Body of pancreas (tissue), 4 donors: ENCODE measurements at regions not wholly inside any gene's neighbourhood (a gene's known extent, or its start where the extent isn't known, plus 50 kb on each side); places are given as distances from the start of the nearest gene placed in this dataset.

Source experiments
- POLR2A ChIP-seq, 3 donors: fragments of 450-650 bp; IDR thresholded peaks; one replicate each; pipeline ENCODE4 v1.6.1; 2016; ENCODE audit warnings: antibody characterized with exemption in 3 of 3, mild to moderate bottlenecking in 2 of 3
- TF ChIP-seq, protein P1 (sequence below), 7 experiments: fragments of 450-650 bp in 4 of 7; fragments of 200-600 bp in 3 of 7; sonication (generic) in 3 of 7; IDR thresholded peaks; one replicate each; pipeline ENCODE4 v1.5.1; 2016 to 2019; ENCODE audit warnings: antibody characterized with exemption in 7 of 7

DNA sequence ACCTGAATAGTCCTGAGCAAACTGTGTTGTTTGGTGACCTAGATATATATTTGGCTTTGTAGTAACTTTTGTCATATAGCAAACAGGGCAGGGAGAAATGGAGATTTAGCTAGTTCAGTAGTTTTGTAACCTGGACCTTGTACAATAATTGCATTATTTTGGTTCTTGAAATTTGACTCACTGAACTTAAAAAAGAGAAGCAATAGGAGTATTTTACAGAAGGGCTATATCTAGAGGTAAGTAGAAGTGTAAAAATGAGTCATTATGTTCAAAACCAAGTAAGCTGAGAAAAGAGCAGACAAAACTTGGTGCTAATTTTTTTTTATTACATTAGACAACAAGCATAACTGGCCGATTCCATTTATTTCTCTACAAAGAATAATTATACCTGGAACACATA lies 505.4 kb downstream of the ZIC1 start:
- TF ChIP-seq, protein P1, sequence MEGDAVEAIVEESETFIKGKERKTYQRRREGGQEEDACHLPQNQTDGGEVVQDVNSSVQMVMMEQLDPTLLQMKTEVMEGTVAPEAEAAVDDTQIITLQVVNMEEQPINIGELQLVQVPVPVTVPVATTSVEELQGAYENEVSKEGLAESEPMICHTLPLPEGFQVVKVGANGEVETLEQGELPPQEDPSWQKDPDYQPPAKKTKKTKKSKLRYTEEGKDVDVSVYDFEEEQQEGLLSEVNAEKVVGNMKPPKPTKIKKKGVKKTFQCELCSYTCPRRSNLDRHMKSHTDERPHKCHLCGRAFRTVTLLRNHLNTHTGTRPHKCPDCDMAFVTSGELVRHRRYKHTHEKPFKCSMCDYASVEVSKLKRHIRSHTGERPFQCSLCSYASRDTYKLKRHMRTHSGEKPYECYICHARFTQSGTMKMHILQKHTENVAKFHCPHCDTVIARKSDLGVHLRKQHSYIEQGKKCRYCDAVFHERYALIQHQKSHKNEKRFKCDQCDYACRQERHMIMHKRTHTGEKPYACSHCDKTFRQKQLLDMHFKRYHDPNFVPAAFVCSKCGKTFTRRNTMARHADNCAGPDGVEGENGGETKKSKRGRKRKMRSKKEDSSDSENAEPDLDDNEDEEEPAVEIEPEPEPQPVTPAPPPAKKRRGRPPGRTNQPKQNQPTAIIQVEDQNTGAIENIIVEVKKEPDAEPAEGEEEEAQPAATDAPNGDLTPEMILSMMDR (IDR thresholded peaks at IDR 0.05), result no peak
- no peak for TF ChIP-seq POLR2A (IDR thresholded peaks at IDR 0.05)
